ENCODE measurements at regions not wholly inside any gene's neighbourhood (a gene's known extent, or its start where the extent isn't known, plus 50 kb on each side); places are given as distances from the start of the nearest gene placed in this dataset.
A peak's percentile ranks its signal among the peaks of the same experiment; 100 is the strongest.

DNA sequence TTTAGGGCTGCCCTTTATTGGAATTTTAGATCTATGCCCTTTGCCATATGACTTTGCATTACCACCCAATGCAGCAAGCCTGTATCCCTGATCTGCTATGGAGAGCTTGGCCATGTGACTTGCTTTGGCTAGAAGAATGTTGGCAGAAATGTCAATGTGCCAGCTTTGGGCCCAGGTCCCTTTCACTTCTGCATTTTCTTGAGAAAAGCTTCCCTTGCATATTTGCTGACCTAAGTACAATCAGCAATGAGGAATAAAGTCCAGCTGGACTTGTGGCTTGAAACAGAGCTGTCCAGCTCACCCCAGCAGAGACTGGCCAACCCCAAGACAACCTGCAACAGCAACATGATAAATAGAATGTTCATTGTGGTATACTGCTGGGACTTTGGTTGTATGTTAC lies 135.9 kb downstream of the PAH start:
- no peak for DNase-seq
- no peak for TF ChIP-seq GATA1 (IDR thresholded peaks at IDR 0.05; ENCODE audit: low read depth, low read length)
- TF ChIP-seq POLR2A (IDR thresholded peaks at IDR 0.05; ENCODE audit: low read length): no peak

DNA sequence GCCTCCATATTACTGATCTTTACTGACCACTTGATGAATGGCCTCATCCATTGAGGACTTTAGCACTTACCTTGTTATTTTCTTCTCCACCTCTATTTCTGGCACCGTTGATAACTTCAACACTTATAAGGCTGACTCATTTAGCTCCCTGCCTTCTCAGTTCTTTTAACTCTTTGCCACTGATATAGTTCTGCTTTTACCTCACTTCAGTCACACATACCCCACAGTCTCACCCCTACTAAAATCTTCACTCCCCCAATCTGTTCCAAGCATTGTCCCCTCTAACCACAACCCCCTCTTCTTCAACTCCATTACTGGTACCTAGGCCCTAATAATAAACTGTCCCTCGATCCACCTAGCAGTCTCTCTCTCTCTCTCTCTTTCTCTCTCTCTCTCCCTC lies 141.0 kb downstream of the PAH start:
- no peak for TF ChIP-seq GATA1 (IDR thresholded peaks at IDR 0.05; ENCODE audit: low read depth, low read length)
- DNase-seq: no peak

DNA sequence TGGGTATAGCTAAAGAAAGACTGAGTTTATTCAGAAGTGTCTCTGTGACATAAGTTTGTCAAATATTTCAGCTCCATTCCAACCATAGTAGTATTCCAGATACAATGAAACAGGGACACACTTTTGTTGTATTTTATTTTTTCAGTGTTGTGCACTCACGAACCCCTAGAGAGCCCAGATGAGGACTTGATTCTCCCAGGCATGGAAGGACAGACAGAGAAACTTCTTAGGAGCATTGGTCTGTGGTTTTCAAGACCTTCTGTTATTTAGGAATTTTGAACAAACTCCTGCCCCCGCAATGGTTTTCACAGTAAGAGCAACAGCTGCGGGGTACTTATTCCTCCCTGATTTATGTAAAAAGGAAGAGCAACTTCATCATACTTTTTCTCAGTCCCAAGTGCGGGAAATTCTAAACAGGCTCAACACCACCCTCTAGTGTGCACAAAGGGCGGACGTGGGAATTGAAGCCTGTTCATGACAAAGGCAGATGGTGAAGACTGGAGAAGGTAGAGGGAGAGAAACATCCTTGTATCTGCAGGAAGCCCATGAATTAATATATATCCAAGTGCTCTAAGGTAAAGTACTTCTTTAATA lies 147.6 kb downstream of the PAH start:
- no peak for TF ChIP-seq POLR2A (IDR thresholded peaks at IDR 0.05; ENCODE audit: low read length)
- no peak for TF ChIP-seq GATA1 (IDR thresholded peaks at IDR 0.05; ENCODE audit: low read depth, low read length)
- DNase-seq: peak; percentile 11 to 52

DNA sequence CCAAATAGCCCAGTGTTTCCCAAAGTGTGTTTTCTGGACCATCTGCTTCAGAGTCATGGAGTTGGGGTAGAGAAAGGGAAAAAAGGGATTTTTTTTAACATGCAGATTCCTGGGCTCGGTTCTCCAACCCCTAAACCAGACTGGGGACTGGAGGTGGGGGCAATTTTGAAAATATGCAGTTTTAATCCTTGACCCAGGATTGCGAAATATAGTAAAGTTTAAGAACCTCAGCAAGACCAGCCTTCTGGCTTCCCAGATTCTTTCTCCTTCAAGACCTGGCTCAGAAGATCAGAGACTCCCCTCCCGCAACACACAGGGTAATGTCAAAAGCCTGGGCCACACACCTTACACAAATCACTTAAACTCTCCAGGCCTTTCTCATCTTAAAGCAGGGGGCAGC lies 150.1 kb downstream of the PAH start:
- TF ChIP-seq POLR2A (IDR thresholded peaks at IDR 0.05; ENCODE audit: low read length) (no peak), GATA1 (IDR thresholded peaks at IDR 0.05; ENCODE audit: low read depth, low read length) (no peak)
- DNase-seq: no peak

DNA sequence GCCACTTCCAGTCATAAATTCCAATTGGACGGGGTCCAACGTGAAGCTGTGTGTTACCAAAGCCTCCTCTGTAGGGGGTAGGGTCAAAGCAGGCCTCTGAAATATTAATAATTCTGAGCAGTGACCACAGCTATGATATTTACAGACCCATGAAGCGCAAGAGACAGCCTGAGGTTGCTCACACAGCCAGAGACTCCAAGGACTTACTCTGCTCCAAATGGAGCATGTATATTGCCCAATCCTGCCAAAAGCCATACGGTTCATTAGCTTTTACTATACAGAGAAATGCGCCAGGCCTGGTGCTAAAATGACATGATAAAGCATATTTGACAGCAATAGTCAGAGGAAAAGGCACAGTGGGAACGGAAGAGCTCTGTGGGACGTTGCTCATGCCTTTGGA lies 151.3 kb downstream of the PAH start:
- TF ChIP-seq POLR2A (IDR thresholded peaks at IDR 0.05; ENCODE audit: low read length) (no peak), GATA1 (IDR thresholded peaks at IDR 0.05; ENCODE audit: low read depth, low read length) (no peak)
- no peak for DNase-seq

DNA sequence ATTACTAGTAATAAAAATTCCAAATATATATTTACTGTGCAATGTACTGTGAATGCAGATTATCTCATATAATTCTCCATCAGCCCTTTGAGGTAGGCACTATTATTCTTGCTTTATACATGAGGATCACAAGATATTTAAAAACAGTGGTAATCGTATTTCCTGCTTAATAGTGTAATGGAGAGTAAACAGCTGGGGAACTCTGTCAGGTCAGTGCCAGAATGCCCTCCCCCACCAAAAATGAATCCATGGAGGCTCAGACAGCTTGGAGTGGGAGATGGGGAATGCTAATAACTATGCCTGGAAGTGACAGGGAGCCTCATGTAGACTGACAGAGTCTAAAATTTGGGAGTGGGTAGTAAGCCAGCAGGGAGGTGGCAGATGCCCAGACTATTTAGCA lies 153.6 kb downstream of the PAH start:
- TF ChIP-seq POLR2A (IDR thresholded peaks at IDR 0.05; ENCODE audit: low read length): no peak
- TF ChIP-seq GATA1 (IDR thresholded peaks at IDR 0.05; ENCODE audit: low read depth, low read length): no peak

DNA sequence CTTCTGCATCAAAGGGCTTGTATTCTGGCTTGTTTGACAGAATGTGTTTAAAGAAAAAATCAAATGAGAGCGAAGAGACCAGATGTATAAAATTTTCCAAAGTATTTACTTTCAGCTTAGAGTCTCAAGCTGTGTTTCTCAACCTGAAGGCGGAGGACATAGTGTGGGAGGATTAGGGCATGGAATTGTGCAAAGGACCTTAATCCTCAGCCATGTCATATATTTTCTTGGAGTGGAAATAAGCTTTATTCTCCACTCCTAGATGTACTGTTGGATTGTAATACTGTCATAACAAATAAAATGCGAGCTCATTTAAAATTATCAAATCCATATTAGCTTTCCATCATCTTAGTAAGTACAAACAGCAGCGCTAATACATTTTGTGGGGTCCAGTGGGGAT lies 154.0 kb downstream of the PAH start:
- no peak for DNase-seq
- TF ChIP-seq POLR2A (IDR thresholded peaks at IDR 0.05; ENCODE audit: low read length): no peak
- TF ChIP-seq GATA1 (IDR thresholded peaks at IDR 0.05; ENCODE audit: low read depth, low read length): no peak

More for the DNA sequence above, 153.6 kb downstream of the PAH start:
- DNase-seq: no peak

DNA sequence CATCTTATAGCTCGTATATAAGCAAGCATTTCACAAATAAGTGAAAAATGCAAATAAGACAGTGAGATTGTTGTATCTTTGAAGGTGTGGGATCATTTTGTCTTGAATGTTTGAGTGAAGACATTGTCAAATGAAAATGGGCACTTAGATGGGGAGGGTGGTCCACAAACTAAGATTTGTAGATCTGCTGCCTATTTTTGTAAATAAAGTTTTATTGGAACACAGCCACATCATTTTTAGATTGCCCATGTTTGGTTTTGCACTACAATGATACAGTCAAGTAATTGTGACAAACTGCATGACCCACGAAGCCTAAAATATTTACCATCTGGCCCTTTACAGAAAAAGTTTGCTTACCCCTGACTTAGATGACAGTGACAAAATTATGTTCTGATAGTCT lies 156.7 kb downstream of the PAH start:
- DNase-seq: no peak
- TF ChIP-seq GATA1 (IDR thresholded peaks at IDR 0.05; ENCODE audit: low read depth, low read length) (no peak), POLR2A (IDR thresholded peaks at IDR 0.05; ENCODE audit: low read length) (no peak)

DNA sequence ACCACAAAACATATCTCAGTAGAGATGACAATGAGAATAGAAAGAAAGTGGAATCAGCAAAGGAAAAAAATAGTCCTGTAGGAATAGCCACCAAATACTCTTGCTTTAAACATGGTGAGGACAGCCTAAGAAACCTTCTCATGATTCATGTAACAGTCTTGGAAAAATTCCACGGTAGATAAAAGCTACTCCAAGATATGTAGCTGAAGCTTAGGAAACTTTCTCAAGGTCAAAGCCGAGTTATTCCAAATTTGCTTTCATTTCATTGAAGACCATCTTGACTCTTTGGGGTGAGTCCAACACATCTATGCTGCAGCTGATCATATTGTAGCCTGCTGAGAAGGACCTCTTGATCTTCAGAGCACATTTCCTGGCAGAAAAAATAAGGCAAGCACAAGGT lies 157.6 kb downstream of the PAH start:
- TF ChIP-seq POLR2A (IDR thresholded peaks at IDR 0.05; ENCODE audit: low read length): no peak
- no peak for TF ChIP-seq GATA1 (IDR thresholded peaks at IDR 0.05; ENCODE audit: low read depth, low read length)
- no peak for DNase-seq

DNA sequence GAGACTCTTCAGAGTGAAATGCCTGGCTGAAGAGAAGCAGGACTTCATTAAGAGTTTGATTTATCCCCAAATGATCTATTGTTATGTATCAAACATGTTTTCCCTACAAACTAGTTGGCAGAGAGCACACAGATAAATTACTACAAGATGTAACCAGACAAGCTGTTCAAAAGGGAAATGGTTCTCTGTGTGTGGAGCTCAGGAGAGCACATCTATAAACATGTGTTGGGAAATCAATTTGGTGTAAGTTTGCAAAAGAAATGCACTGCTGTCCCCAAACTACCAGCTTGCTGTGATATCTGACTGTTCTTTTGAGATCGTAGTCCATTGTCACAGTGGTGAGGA lies 159.2 kb downstream of the PAH start:
- TF ChIP-seq POLR2A (IDR thresholded peaks at IDR 0.05; ENCODE audit: low read length) (no peak), GATA1 (IDR thresholded peaks at IDR 0.05; ENCODE audit: low read depth, low read length) (no peak)
- no peak for DNase-seq

DNA sequence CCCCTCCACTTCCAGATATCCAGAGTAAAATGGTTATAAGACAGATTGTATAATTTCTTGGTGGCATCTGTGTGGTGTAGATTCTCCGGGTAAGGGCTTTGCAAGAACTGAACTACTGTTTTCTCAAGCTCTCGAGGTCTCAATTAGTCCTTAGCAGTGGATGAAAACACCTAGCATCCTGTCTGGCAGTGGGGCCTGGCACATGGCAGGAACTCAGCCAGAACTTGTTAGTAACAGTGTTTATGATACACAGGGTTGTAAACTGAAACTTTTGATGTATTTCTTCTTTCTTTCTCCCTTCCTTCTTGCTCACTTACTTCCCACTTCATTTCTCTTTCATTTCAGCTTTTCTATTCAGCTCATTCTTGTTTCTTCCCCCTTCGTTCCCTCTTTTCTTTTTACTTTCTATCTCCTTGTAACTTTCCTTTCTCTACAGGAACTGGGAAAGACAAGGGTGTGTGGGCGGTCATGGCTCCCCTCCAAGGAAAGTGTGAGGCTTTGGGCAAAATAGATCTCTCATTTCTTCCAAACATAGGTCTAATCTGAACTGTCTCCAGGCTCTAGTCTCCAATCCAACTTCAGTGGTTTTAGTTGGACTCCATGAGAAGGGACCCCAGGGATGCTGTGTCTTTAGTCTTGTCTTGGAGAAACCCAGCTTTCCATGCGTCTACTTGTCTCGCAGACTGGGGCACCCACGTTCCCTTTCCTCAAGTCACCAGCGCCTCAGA lies 159.7 kb downstream of the PAH start:
- TF ChIP-seq GATA1 (IDR thresholded peaks at IDR 0.05; ENCODE audit: low read depth, low read length): no peak
- no peak for TF ChIP-seq POLR2A (IDR thresholded peaks at IDR 0.05; ENCODE audit: low read length)
- DNase-seq: no peak

DNA sequence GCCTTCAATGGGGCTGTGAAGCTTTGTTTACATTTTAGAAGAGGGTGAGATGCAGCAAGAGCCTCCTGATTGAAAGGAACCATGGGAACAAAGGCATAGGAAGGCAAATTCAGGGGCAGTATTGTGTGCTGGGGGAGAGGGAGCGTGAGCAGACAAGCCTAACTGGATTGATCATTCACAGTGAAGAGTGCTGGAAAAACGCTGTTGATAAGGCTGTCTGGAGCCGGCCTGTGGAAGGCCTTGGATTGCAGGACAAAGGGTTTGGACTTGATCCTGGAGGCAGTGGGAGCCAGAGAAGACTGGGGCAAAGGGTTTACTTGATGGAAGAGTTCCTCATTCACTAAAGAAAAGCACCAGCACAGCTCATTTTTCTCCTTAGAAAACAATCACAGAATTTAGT lies 160.5 kb downstream of the PAH start:
- TF ChIP-seq POLR2A (IDR thresholded peaks at IDR 0.05; ENCODE audit: low read length): no peak
- TF ChIP-seq GATA1 (IDR thresholded peaks at IDR 0.05; ENCODE audit: low read depth, low read length): no peak
- no peak for DNase-seq

DNA sequence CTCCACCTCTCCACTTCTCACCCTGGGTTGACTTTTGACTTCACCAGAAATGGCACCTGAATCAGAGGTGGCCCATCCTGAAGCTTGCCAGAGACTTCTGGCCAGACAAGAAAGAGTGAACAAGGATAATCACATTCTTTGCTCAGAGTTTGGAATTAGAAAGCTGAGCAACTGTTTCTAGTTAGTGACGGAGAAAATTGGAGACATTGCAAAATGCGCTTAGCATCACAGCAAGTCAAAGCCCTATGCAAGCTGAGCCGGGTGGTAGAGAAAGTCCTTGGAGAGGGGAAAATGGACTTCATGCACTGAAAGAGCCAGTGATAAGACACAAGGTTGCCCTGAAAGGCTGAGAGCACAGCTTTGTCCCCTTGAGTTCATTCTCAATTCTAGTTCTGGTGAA lies 161.8 kb downstream of the PAH start:
- TF ChIP-seq GATA1 (IDR thresholded peaks at IDR 0.05; ENCODE audit: low read depth, low read length): no peak
- TF ChIP-seq POLR2A (IDR thresholded peaks at IDR 0.05; ENCODE audit: low read length): no peak
- no peak for DNase-seq

DNA sequence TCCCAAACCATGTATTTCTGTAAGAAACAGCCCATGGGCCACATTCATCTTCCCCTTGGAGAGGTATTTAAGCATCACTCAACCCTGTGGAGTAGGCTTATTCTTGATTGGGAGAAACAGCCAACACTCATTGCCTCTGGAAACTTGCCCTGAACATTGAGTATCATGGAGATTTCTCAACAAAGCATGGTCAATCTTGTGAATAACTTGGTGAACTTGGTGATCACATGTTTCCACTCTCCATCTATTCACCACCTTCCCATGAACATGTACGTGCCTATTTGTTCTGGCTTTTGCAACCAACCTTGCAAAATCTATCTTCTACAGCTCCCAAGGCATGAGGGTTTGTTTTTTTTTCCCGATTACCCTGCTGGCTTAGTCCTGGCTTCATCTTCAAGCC lies 163.2 kb downstream of the PAH start:
- TF ChIP-seq POLR2A (IDR thresholded peaks at IDR 0.05; ENCODE audit: low read length) (no peak), GATA1 (IDR thresholded peaks at IDR 0.05; ENCODE audit: low read depth, low read length) (no peak)
- no peak for DNase-seq

DNA sequence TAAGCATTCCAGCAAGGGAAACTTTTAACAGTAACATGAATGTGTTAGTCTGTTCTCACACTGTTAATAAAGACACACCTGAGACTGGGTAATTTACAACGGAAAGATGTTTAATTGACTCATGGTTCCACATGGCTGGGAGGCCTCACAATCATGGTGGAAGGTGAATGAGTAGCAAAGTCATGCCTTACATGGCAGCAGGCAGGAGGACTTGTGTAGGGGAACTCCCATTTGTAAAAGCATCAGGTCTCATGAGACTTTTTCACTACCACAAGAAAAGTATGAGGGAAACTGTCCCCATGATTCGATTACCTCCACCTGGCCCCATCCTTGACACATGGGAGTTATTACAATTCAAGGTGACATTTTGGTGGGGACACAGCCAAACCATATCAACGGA lies 168.3 kb downstream of the PAH start:
- DNase-seq: no peak
- TF ChIP-seq GATA1 (IDR thresholded peaks at IDR 0.05; ENCODE audit: low read depth, low read length) (no peak), POLR2A (IDR thresholded peaks at IDR 0.05; ENCODE audit: low read length) (no peak)

Measured in erythroblast (primary cell).